GM12878 (cell line): ENCODE measurements at regions not wholly inside any gene's neighbourhood (a gene's known extent, or its start where the extent isn't known, plus 50 kb on each side); places are given as distances from the start of the nearest gene placed in this dataset.

ENCODE experiments used
- ATAC-seq: fragments of 200-7000 bp; cut with Tn5 transposase; 3 replicates; pipeline ENCODE4 v1.9.1; 2020; ENCODE audit warnings: mild to moderate bottlenecking, moderate library complexity
- BruUV-seq: library from RNA; stranded (reverse); fragments of 400-500 nt; replicated peaks from 2 replicates; lab custom pipeline; 2021; lab: Mats Ljungman, UMichigan
- CTCF ChIA-PET: fragments of 300-600 bp; sonication (Branson Sonifier 250); formaldehyde crosslinking; extraction: SDS; loops from one replicate; lab custom pipeline; 2021; ENCODE audit warnings: inconsistent platforms; lab: Yijun Ruan, JAX
- POLR2A ChIA-PET: fragments of 350-600 bp; formaldehyde crosslinking; extraction: SDS; loops from one replicate; lab custom pipeline; 2021; ENCODE audit warnings: inconsistent platforms; lab: Charles Lee
- RAD21 ChIA-PET: fragments of 300-600 bp; sonication (Branson Sonifier 250); formaldehyde crosslinking; loops from one replicate; lab custom pipeline; 2023; ENCODE audit warnings: antibody characterized with exemption; ENCODE audit not compliant: unreplicated experiment; lab: Charles Lee
- SMC1A ChIA-PET: fragments of 300-600 bp; sonication (Branson Sonifier 250); formaldehyde crosslinking; loops from one replicate; lab custom pipeline; 2023; ENCODE audit not compliant: unreplicated experiment, uncharacterized antibody; lab: Charles Lee
- DNase-seq: peaks from one replicate; pipeline ENCODE4 v3.0.0-alpha.2; 2011; ENCODE audit warnings: low read depth, low spot score
- FAIRE-seq: peaks from 3 replicates; lab custom pipeline; 2011; peaks lifted over from hg19 to GRCh38; lab: Jason Lieb, UNC
- H2AFZ ChIP-seq: 2 replicates; pipeline ENCODE4 v1.6.0; 2011; ENCODE audit warnings: low read depth, low read length, control low read depth; ENCODE audit not compliant: control insufficient read depth
- H3K27ac ChIP-seq: 2 replicates; pipeline ENCODE4 v1.5.1; 2011; ENCODE audit warnings: control low read depth; ENCODE audit not compliant: control insufficient read depth, insufficient read depth
- H3K27me3 ChIP-seq, 2 experiments: replicated peaks in 1 of 2; 2 replicates each; pipeline versions ENCODE4 v1.6.0 to v1.6.1; 2011; ENCODE audit warnings: low read length in 1 of 2; ENCODE audit not compliant: control insufficient read depth in 2 of 2, insufficient read depth in 2 of 2
- H3K36me3 ChIP-seq, 2 experiments: 2 replicates each; pipeline ENCODE4 v1.5.1; 2011; ENCODE audit warnings: low read length in 1 of 2; ENCODE audit not compliant: control insufficient read depth in 2 of 2, insufficient read depth in 2 of 2
- H3K4me1 ChIP-seq: 2 replicates; pipeline ENCODE4 v1.6.1; 2011; ENCODE audit warnings: mild to moderate bottlenecking, low read length, moderate library complexity, mixed read lengths; ENCODE audit not compliant: control insufficient read depth, insufficient read depth
- H3K4me2 ChIP-seq: 2 replicates; pipeline ENCODE4 v1.6.0; 2011; ENCODE audit warnings: control low read depth; ENCODE audit not compliant: control insufficient read depth, insufficient read depth
- H3K4me3 ChIP-seq: fragments of 200-600 bp; sonication (generic); 2 replicates; pipeline ENCODE4 v1.5.1; 2016
- H3K79me2 ChIP-seq: 2 replicates; pipeline ENCODE4 v1.6.0; 2011; ENCODE audit warnings: low read length; ENCODE audit not compliant: control insufficient read depth, insufficient read depth
- H3K9ac ChIP-seq: 2 replicates; pipeline ENCODE4 v1.8.0; 2011; ENCODE audit warnings: low read length, control low read depth, mixed read lengths; ENCODE audit not compliant: control insufficient read depth, insufficient read depth
- H3K9me3 ChIP-seq: replicated peaks from 3 replicates; pipeline ENCODE4 v1.5.1; 2011; ENCODE audit warnings: mild to moderate bottlenecking, low read length; ENCODE audit not compliant: control insufficient read depth, insufficient read depth
- H4K20me1 ChIP-seq: 2 replicates; pipeline ENCODE4 v1.6.0; 2011; ENCODE audit not compliant: control insufficient read depth, insufficient read depth
- EED ChIP-seq: sonication (generic); IDR thresholded peaks from 2 replicates; pipeline ENCODE4 v1.6.1; 2016; ENCODE audit warnings: antibody characterized with exemption, low read depth
- FOXM1 ChIP-seq: IDR thresholded peaks from 2 replicates; pipeline ENCODE4 v1.6.1; 2012; ENCODE audit warnings: low read depth, mild to moderate bottlenecking, inconsistent platforms, low read length, moderate library complexity
- MEF2B ChIP-seq: fragments of 450-650 bp; IDR thresholded peaks from 2 replicates; pipeline ENCODE4 v1.6.1; 2018; ENCODE audit warnings: mild to moderate bottlenecking, moderate library complexity; ENCODE audit not compliant: partially characterized antibody, poor library complexity, severe bottlenecking
- PAX5 ChIP-seq: IDR thresholded peaks from 2 replicates; pipeline ENCODE4 v1.6.1; 2011; ENCODE audit warnings: low read depth, low read length, borderline replicate concordance
- PAX8 ChIP-seq: fragments of 450-650 bp; IDR thresholded peaks from 2 replicates; pipeline ENCODE4 v1.6.1; 2017; ENCODE audit warnings: mild to moderate bottlenecking, moderate library complexity
- TAF1 ChIP-seq: IDR thresholded peaks from 2 replicates; pipeline ENCODE4 v1.6.1; 2011; ENCODE audit warnings: mild to moderate bottlenecking, low read depth, low read length, borderline replicate concordance
- TCF7 ChIP-seq: IDR thresholded peaks from 2 replicates; pipeline ENCODE4 v1.6.1; 2014; ENCODE audit warnings: antibody characterized with exemption, borderline replicate concordance
- WRNIP1 ChIP-seq: IDR thresholded peaks from 2 replicates; pipeline ENCODE4 v1.6.1; 2011; ENCODE audit warnings: low read depth, low read length, improper control_type of control experiment, borderline replicate concordance
- ZNF384 ChIP-seq: IDR thresholded peaks from 2 replicates; pipeline ENCODE4 v1.6.1; 2012; ENCODE audit warnings: low read depth, mild to moderate bottlenecking, low read length, improper control_type of control experiment, borderline replicate concordance
- WGBS: methylation state at CpG from one replicate; pipeline ENCODE4 v1.1.6; 2016; ENCODE audit warnings: low lambda C conversion rate; ENCODE audit not compliant: insufficient replicate concordance, insufficient coverage; ENCODE audit errors: missing lambda C conversion rate; 5-methylcytosine and 5-hydroxymethylcytosine counted together
- in situ Hi-C: fragments of 300-500 bp; cut with MboI; formaldehyde crosslinking; loops from 9 replicates; pipeline ENCODE4 v1.14.3; 2018; ENCODE audit warnings: mixed read lengths
- intact Hi-C: fragments of 100-400 bp; cut with micrococcal nuclease; formaldehyde crosslinking; loops from one replicate; pipeline ENCODE4 v1.14.2; 2022; ENCODE audit not compliant: unreplicated experiment
- TF ChIP-seq, protein P1 (sequence below): IDR thresholded peaks from 2 replicates; pipeline ENCODE4 v1.6.1; 2011; ENCODE audit warnings: low read depth, low read length, improper control_type of control experiment, borderline replicate concordance

DNA sequence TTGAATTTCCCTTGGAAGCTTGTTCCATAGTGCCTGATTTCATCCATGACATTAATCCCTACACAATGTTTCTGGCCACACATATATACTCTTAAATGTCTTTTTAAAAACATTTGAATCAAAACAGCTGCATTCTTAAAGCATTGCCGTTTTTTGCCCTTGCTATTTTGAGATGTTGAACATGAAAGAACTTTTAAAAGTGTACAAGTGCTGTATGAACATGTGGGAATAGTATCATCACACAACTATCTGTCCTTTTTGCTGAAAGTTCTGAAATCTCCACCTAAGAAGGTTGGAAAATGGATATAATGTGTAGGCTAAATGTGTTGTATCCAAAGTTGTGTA lies 318.7 kb upstream of the UBE2E3 start (continued):
- TF ChIP-seq WRNIP1, result no peak

- TF ChIP-seq PAX8 (no peak), PAX5 (no peak), ZNF384 (no peak), EED (no peak), TAF1 (no peak), MEF2B (no peak), FOXM1 (no peak), TCF7 (no peak)
- TF ChIP-seq, protein P1, sequence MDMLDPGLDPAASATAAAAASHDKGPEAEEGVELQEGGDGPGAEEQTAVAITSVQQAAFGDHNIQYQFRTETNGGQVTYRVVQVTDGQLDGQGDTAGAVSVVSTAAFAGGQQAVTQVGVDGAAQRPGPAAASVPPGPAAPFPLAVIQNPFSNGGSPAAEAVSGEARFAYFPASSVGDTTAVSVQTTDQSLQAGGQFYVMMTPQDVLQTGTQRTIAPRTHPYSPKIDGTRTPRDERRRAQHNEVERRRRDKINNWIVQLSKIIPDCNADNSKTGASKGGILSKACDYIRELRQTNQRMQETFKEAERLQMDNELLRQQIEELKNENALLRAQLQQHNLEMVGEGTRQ, result no peak
- intact Hi-C loops (no loop called here), in situ Hi-C loops (no loop called here)
- BruUV-seq, result no TSS peak
- Histone ChIP-seq H3K4me2 (no peak overlapping the region), H3K27me3 (no peaks in the 10 kb centered on the region), H3K27ac (no peak overlapping the region), H2AFZ (no peak overlapping the region), H3K4me1 (no peaks in the 10 kb centered on the region), H3K9me3 (no peaks in the 10 kb centered on the region), H3K9ac (no peak overlapping the region), H3K4me3 (no peak overlapping the region), H3K79me2 (no peaks in the 10 kb centered on the region), H3K36me3 (no peaks in the 10 kb centered on the region), H4K20me1 (no peaks in the 10 kb centered on the region; the same call in 1 of the 2 replicates)
- ChIA-PET SMC1A (interaction anchor here (0.8 to 1.1 kb wide), 2 partner anchors 16 to 53 kb away, joined by 3 read pairs; no protein-coding TSS in a partner anchor), CTCF (interaction anchor here (0.6 to 1.4 kb wide), 2 partner anchors 397 to 955 kb away, joined by 3 read pairs; no protein-coding TSS in a partner anchor), RAD21 (no interaction called here), POLR2A (no interaction called here)
- 66% methylated on average over 5 of the region's 5 CpGs for WGBS
- FAIRE-seq (no peak), DNase-seq (no peak), ATAC-seq (no peak)
Measured at GRCh38 chr2:180660881-180661685, 319.3 kb upstream of the UBE2E3 start.
